ENCODE measurements at regions not wholly inside any gene's neighbourhood (a gene's known extent, or its start where the extent isn't known, plus 50 kb on each side); places are given as distances from the start of the nearest gene placed in this dataset.

DNA sequence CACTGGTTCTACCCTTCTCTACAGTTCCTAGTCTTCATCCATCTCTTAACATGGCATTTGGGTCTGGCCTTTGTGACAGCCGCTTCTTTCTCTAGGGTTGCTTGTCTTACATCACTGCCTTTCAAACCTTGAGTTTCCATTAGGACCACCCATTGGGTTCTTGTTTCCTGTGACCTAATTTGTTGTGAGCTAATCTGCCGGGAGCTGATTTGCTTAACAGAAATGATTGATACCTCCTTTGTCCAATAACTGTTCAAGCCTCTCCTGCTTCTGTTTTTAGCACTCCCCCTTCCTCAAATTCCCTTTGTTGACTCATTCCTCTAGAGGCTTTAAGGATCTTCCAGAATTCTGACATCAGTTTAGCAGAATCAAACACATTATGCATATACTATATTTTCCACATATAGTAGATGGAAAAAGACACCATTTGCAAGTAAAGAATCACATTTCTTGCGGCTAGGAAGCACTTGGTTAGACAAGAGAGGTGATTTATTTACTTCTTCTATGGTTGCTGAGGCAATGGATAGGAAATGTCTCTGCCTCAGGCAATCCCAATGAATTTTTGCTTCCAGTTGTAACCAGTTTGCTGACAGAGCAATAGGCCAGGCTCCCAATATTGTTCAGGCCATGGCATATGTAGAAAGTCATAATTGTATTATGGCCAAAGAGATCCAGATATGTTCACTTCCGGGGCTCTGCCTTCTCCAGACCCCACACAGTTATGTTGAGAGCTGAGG, 130.7 kb downstream of the SNX19 start:
- TF ChIP-seq, protein P1, sequence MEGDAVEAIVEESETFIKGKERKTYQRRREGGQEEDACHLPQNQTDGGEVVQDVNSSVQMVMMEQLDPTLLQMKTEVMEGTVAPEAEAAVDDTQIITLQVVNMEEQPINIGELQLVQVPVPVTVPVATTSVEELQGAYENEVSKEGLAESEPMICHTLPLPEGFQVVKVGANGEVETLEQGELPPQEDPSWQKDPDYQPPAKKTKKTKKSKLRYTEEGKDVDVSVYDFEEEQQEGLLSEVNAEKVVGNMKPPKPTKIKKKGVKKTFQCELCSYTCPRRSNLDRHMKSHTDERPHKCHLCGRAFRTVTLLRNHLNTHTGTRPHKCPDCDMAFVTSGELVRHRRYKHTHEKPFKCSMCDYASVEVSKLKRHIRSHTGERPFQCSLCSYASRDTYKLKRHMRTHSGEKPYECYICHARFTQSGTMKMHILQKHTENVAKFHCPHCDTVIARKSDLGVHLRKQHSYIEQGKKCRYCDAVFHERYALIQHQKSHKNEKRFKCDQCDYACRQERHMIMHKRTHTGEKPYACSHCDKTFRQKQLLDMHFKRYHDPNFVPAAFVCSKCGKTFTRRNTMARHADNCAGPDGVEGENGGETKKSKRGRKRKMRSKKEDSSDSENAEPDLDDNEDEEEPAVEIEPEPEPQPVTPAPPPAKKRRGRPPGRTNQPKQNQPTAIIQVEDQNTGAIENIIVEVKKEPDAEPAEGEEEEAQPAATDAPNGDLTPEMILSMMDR (IDR thresholded peaks at IDR 0.05): no peak
- TF ChIP-seq EZH2 (IDR thresholded peaks at IDR 0.05; ENCODE audit: borderline replicate concordance, insufficient read depth, low read depth, low read length, poor library complexity, severe bottlenecking): no peak

Measured in B cell (primary cell).